Gastrocnemius medialis (tissue), 4 donors: ENCODE measurements at regions not wholly inside any gene's neighbourhood (a gene's known extent, or its start where the extent isn't known, plus 50 kb on each side); places are given as distances from the start of the nearest gene placed in this dataset.

Experiments
- ATAC-seq, 2 donors: fragments of 150-250 bp; one replicate each; pipeline ENCODE4 v1.9.1; 2016
- DNase-seq, 2 donors: peaks; one replicate each; pipeline ENCODE4 v3.0.0-alpha.2; 2019
- H3K27ac ChIP-seq, 4 donors: fragments of 200-600 bp; sonication (generic); 1 replicate in 1 of 4; 2 replicates in 3 of 4; pipeline ENCODE4 v1.5.1; 2016 to 2018; ENCODE audit warnings: mild to moderate bottlenecking in 2 of 4, moderate library complexity in 1 of 4
- H3K27me3 ChIP-seq, 3 donors: fragments of 200-600 bp; sonication (generic) in 2 of 3; 1 replicate in 1 of 3; 2 replicates in 2 of 3; pipeline versions ENCODE4 v1.5.1 to v1.6.0; 2016 to 2019; ENCODE audit warnings: mild to moderate bottlenecking in 1 of 3, moderate library complexity in 1 of 3
- H3K36me3 ChIP-seq, 2 donors: fragments of 200-600 bp; sonication (generic) in 1 of 2; one replicate each; pipeline ENCODE4 v1.5.1; 2017 to 2018
- H3K4me1 ChIP-seq, 2 donors: fragments of 200-600 bp; sonication (generic) in 1 of 2; one replicate each; pipeline ENCODE4 v1.5.1; 2016 to 2017; ENCODE audit warnings: mild to moderate bottlenecking in 2 of 2
- H3K4me3 ChIP-seq, 4 donors: fragments of 200-600 bp; sonication (generic) in 3 of 4; 1 replicate in 1 of 4; 2 replicates in 3 of 4; pipeline ENCODE4 v1.5.1; 2016 to 2019; ENCODE audit warnings: mild to moderate bottlenecking in 2 of 4
- H3K9me3 ChIP-seq, 3 donors: fragments of 200-600 bp; sonication (generic) in 2 of 3; 1 replicate in 1 of 3; 2 replicates in 2 of 3; pipeline ENCODE4 v1.5.1; 2016 to 2019
- CTCF ChIP-seq, 5 experiments: fragments of 450-650 bp in 3 of 5; fragments of 200-600 bp in 2 of 5; sonication (generic) in 2 of 5; IDR thresholded peaks in 4 of 5; conservative IDR thresholded peaks in 1 of 5; 1 replicate in 4 of 5; 2 replicates in 1 of 5; pipeline ENCODE4 v1.5.1; 2016 to 2019; ENCODE audit warnings: antibody characterized with exemption in 5 of 5, mild to moderate bottlenecking in 3 of 5, moderate library complexity in 3 of 5
- POLR2A ChIP-seq, 2 donors: fragments of 450-650 bp; IDR thresholded peaks; one replicate each; pipeline ENCODE4 v1.6.1; 2017; ENCODE audit warnings: antibody characterized with exemption in 2 of 2, mild to moderate bottlenecking in 2 of 2, moderate library complexity in 2 of 2
- in situ Hi-C, 4 donors: fragments of 200-750 bp; cut with MboI; loops; one replicate each; pipeline versions ENCODE4 v1.15.0 to v1.8.0; 2017; ENCODE audit warnings: low sequenced_read_pairs in 4 of 4
- intact Hi-C: fragments of 100-400 bp; cut with DNase I; formaldehyde crosslinking; loops from one replicate; pipeline ENCODE4 v1.15.1; 2023; ENCODE audit warnings: low total_unique reads

- H3K27ac ChIP-seq = no peak overlapping the region
- no peaks in the 10 kb centered on the region for H3K4me1 ChIP-seq
- intact Hi-C loops (no loop called here), in situ Hi-C loops (no loop called here)
- H3K27me3 ChIP-seq = peaks cover 0 to 2% (median 0%) of the 10 kb centered on the region in 3 donors
- no peak for DNase-seq
- ATAC-seq = no peak
- no peaks in the 10 kb centered on the region for H3K9me3 ChIP-seq
- H3K36me3 ChIP-seq = no peaks in the 10 kb centered on the region
- TF ChIP-seq CTCF (IDR thresholded peaks at IDR 0.05 in 4 of 5, conservative IDR thresholded peaks at IDR 0.05 in 1 of 5) (no peak), POLR2A (IDR thresholded peaks at IDR 0.05) (no peak)
- no peak overlapping the region for H3K4me3 ChIP-seq
Measured at GRCh38 chr1:203424861-203425662, 50.5 kb upstream of the PRELP start.

GRCh38 chr1:203425663-203425975 is 50.0 kb upstream of the PRELP start:
- Histone ChIP-seq H3K27me3 (peaks cover 0 to 2% (median 0%) of the 10 kb centered on the region in 3 donors), H3K27ac (no peak overlapping the region), H3K9me3 (no peaks in the 10 kb centered on the region), H3K4me1 (no peaks in the 10 kb centered on the region), H3K36me3 (no peaks in the 10 kb centered on the region), H3K4me3 (no peak overlapping the region)
- in situ Hi-C loops = no loop called here
- DNase-seq = no peak
- TF ChIP-seq CTCF (IDR thresholded peaks at IDR 0.05 in 4 of 5, conservative IDR thresholded peaks at IDR 0.05 in 1 of 5) = no peak
- no peak for TF ChIP-seq POLR2A (IDR thresholded peaks at IDR 0.05)
- intact Hi-C loops = no loop called here
- no peak for ATAC-seq
